Neural progenitor cell (in vitro differentiated cells): ENCODE measurements at regions not wholly inside any gene's neighbourhood (a gene's known extent, or its start where the extent isn't known, plus 50 kb on each side); places are given as distances from the start of the nearest gene placed in this dataset.

Experiments
- CTCF ChIP-seq: fragments of 200-600 bp; sonication (generic); IDR thresholded peaks from 2 replicates; pipeline ENCODE4 v1.5.1; 2017; ENCODE audit warnings: antibody characterized with exemption, mild to moderate bottlenecking
- EZH2phosphoT487 ChIP-seq: fragments of 200-600 bp; sonication (generic); IDR thresholded peaks from 2 replicates; pipeline ENCODE4 v1.6.1; 2017; ENCODE audit warnings: antibody characterized with exemption

GRCh38 chr6:167396659-167397490, 72.0 kb downstream of the TTLL2 start:
- TF ChIP-seq CTCF (no peak), EZH2phosphoT487 (no peak)
